ENCODE measurements at regions not wholly inside any gene's neighbourhood (a gene's known extent, or its start where the extent isn't known, plus 50 kb on each side); places are given as distances from the start of the nearest gene placed in this dataset.

DNA sequence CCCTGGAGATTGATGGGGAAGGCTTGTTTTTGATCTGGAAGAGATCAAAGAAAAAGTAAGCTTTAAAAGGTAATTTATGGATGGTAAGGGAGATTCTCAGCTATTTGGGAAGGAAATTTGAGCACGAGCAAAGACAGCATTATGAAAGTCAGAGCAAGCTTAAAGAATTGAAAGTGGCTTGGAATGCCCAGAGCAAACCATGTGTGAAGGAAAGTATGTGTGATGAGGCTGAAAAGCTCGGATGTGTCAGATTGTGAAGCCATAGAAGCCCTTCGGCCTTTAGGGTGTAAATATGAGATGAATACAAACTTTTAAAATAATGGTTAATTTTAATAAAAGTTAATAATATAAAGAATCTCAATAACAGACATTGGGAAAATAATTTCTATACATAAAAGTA is 377.4 kb upstream of the DSEL start:
- H3K4me2 ChIP-seq (ENCODE audit: low read length), result no peak overlapping the region
- no peaks in the 10 kb centered on the region for H3K4me1 ChIP-seq (ENCODE audit: control insufficient read depth, low read length)
- H3K4me3 ChIP-seq (ENCODE audit: low read length), result no peak overlapping the region
- TF ChIP-seq EZH2phosphoT487 (IDR thresholded peaks at IDR 0.05; ENCODE audit: borderline replicate concordance, low read length), result no peak
- TF ChIP-seq, protein P1, sequence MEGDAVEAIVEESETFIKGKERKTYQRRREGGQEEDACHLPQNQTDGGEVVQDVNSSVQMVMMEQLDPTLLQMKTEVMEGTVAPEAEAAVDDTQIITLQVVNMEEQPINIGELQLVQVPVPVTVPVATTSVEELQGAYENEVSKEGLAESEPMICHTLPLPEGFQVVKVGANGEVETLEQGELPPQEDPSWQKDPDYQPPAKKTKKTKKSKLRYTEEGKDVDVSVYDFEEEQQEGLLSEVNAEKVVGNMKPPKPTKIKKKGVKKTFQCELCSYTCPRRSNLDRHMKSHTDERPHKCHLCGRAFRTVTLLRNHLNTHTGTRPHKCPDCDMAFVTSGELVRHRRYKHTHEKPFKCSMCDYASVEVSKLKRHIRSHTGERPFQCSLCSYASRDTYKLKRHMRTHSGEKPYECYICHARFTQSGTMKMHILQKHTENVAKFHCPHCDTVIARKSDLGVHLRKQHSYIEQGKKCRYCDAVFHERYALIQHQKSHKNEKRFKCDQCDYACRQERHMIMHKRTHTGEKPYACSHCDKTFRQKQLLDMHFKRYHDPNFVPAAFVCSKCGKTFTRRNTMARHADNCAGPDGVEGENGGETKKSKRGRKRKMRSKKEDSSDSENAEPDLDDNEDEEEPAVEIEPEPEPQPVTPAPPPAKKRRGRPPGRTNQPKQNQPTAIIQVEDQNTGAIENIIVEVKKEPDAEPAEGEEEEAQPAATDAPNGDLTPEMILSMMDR (IDR thresholded peaks at IDR 0.05; ENCODE audit: low read depth, low read length, poor library complexity, severe bottlenecking), result no peak
- no peaks in the 10 kb centered on the region for H3K79me2 ChIP-seq (ENCODE audit: control insufficient read depth, low read length)
- no peaks in the 10 kb centered on the region for H4K20me1 ChIP-seq (ENCODE audit: control insufficient read depth, insufficient read depth, low read depth, low read length)
- H3K27ac ChIP-seq (ENCODE audit: low read depth, low read length), result no peak overlapping the region
- H3K9me3 ChIP-seq (ENCODE audit: control insufficient read depth, insufficient read depth, low read length), result peaks cover 2% of the 10 kb centered on the region; the same call in 1 of the 2 replicates
- no peaks in the 10 kb centered on the region for H3K36me3 ChIP-seq (ENCODE audit: control insufficient read depth, low read length)
- H3K27me3 ChIP-seq (ENCODE audit: control insufficient read depth, low read length), result no peaks in the 10 kb centered on the region
- no peaks in the 10 kb centered on the region for H3K9me2 ChIP-seq (replicated peaks; ENCODE audit: control insufficient read depth, low read length)
- no peaks in the 10 kb centered on the region for H3F3A ChIP-seq (ENCODE audit: control insufficient read depth, insufficient read depth)

DNA sequence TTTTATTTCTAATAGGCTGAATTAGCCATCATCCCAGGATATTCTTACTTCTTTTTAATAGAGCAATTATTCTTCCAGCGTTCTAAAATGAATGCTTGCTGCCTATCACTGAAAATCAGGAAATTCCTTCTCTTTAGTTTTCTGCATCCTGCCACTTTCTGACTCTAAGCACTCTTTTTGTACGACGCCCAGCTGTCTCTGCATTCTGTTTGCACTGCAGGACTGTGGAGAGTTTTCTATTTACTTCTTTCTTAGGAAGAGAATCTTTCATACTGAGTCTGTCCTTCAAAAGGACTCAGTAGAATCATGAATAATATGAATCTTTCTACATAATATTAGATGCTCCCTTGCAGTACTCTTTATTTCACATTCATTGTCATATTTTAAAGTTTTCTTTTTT is 360.4 kb upstream of the DSEL start:
- no peak overlapping the region for H3K27ac ChIP-seq (ENCODE audit: low read depth, low read length)
- no peak for TF ChIP-seq EZH2phosphoT487 (IDR thresholded peaks at IDR 0.05; ENCODE audit: borderline replicate concordance, low read length)
- TF ChIP-seq, protein P1 (IDR thresholded peaks at IDR 0.05; ENCODE audit: low read depth, low read length, poor library complexity, severe bottlenecking), result no peak
- H3K27me3 ChIP-seq (ENCODE audit: control insufficient read depth, low read length), result no peaks in the 10 kb centered on the region

DNA sequence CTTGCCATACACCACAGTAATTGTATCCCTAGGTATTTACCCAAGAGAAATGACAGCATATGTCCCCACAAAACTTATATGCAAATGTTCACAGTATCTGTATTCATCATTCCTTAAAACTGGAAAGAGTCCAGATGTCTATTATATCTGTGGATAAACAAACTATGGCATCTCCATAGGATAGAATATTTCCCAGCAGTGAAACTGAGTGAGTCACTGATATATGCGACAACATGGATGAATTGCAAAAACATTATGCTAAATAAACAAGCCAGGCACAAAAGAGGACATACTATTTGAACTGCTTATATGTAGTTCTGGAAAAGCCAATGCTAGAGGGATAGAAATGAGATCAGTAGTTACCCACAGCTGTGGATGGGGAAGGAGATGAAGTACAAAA is 359.4 kb upstream of the DSEL start:
- Histone ChIP-seq H3K79me2 (ENCODE audit: control insufficient read depth, low read length) (no peaks in the 10 kb centered on the region), H3K9me2 (replicated peaks; ENCODE audit: control insufficient read depth, low read length) (no peaks in the 10 kb centered on the region), H3K4me2 (ENCODE audit: low read length) (no peak overlapping the region), H3F3A (ENCODE audit: control insufficient read depth, insufficient read depth) (no peaks in the 10 kb centered on the region), H3K27me3 (ENCODE audit: control insufficient read depth, low read length) (no peaks in the 10 kb centered on the region), H3K27ac (ENCODE audit: low read depth, low read length) (no peak overlapping the region), H3K4me1 (ENCODE audit: control insufficient read depth, low read length) (no peaks in the 10 kb centered on the region), H3K9me3 (ENCODE audit: control insufficient read depth, insufficient read depth, low read length) (no peaks in the 10 kb centered on the region), H4K20me1 (ENCODE audit: control insufficient read depth, insufficient read depth, low read depth, low read length) (no peaks in the 10 kb centered on the region), H3K36me3 (ENCODE audit: control insufficient read depth, low read length) (no peaks in the 10 kb centered on the region), H3K4me3 (ENCODE audit: low read length) (no peak overlapping the region)
- TF ChIP-seq EZH2phosphoT487 (IDR thresholded peaks at IDR 0.05; ENCODE audit: borderline replicate concordance, low read length), result no peak
- TF ChIP-seq, protein P1 (IDR thresholded peaks at IDR 0.05; ENCODE audit: low read depth, low read length, poor library complexity, severe bottlenecking), result no peak

More for the DNA sequence above, 360.4 kb upstream of the DSEL start:
- H3K36me3 ChIP-seq (ENCODE audit: control insufficient read depth, low read length), result no peaks in the 10 kb centered on the region
- no peaks in the 10 kb centered on the region for H3K4me1 ChIP-seq (ENCODE audit: control insufficient read depth, low read length)
- no peak overlapping the region for H3K4me3 ChIP-seq (ENCODE audit: low read length)
- H3K4me2 ChIP-seq (ENCODE audit: low read length), result no peak overlapping the region
- no peaks in the 10 kb centered on the region for H3K79me2 ChIP-seq (ENCODE audit: control insufficient read depth, low read length)
- no peaks in the 10 kb centered on the region for H3F3A ChIP-seq (ENCODE audit: control insufficient read depth, insufficient read depth)
- no peaks in the 10 kb centered on the region for H3K9me3 ChIP-seq (ENCODE audit: control insufficient read depth, insufficient read depth, low read length)
- H3K9me2 ChIP-seq (replicated peaks; ENCODE audit: control insufficient read depth, low read length), result no peaks in the 10 kb centered on the region
- H4K20me1 ChIP-seq (ENCODE audit: control insufficient read depth, insufficient read depth, low read depth, low read length), result no peaks in the 10 kb centered on the region

DNA sequence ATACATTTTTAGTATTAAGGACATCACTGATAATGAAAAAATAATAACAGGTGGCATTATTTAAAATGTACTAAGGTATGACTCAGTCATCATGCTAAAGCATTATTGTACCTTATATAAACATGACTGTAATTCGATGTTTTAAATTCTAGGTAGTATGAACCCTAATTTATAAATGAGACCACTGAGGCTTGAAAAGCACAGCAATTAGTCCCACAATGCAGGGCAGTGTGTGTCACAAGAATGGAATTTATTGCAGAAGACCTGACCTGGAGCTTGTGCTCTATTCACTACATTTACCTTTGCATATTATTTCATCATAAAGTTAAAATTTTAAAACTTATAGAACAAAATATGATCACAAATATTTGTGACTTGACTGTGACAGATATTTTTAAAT is 358.5 kb upstream of the DSEL start:
- no peaks in the 10 kb centered on the region for H3K36me3 ChIP-seq (ENCODE audit: control insufficient read depth, low read length)
- no peaks in the 10 kb centered on the region for H3K79me2 ChIP-seq (ENCODE audit: control insufficient read depth, low read length)
- no peak for TF ChIP-seq EZH2phosphoT487 (IDR thresholded peaks at IDR 0.05; ENCODE audit: borderline replicate concordance, low read length)
- H3K9me3 ChIP-seq (ENCODE audit: control insufficient read depth, insufficient read depth, low read length), result no peaks in the 10 kb centered on the region
- no peaks in the 10 kb centered on the region for H4K20me1 ChIP-seq (ENCODE audit: control insufficient read depth, insufficient read depth, low read depth, low read length)
- H3K27ac ChIP-seq (ENCODE audit: low read depth, low read length), result no peak overlapping the region
- H3K27me3 ChIP-seq (ENCODE audit: control insufficient read depth, low read length), result no peaks in the 10 kb centered on the region
- no peaks in the 10 kb centered on the region for H3F3A ChIP-seq (ENCODE audit: control insufficient read depth, insufficient read depth)
- no peak overlapping the region for H3K4me2 ChIP-seq (ENCODE audit: low read length)
- no peak overlapping the region for H3K4me3 ChIP-seq (ENCODE audit: low read length)
- no peaks in the 10 kb centered on the region for H3K9me2 ChIP-seq (replicated peaks; ENCODE audit: control insufficient read depth, low read length)
- H3K4me1 ChIP-seq (ENCODE audit: control insufficient read depth, low read length), result no peaks in the 10 kb centered on the region
